Keratinocyte (primary cell): ENCODE measurements at regions not wholly inside any gene's neighbourhood (a gene's known extent, or its start where the extent isn't known, plus 50 kb on each side); places are given as distances from the start of the nearest gene placed in this dataset.

Experiments used
- EZH2 ChIP-seq: IDR thresholded peaks from one replicate; pipeline ENCODE4 v1.6.1; 2012; ENCODE audit warnings: inconsistent platforms, mild to moderate bottlenecking, low read length, moderate library complexity
- TF ChIP-seq, protein P1 (sequence below), 3 experiments: IDR thresholded peaks in 1 of 3; conservative IDR thresholded peaks in 1 of 3; optimal IDR thresholded peaks in 1 of 3; 2 replicates in 2 of 3; 3 replicates in 1 of 3; pipeline versions ENCODE3 to v1.5.1; 2011; ENCODE audit warnings: low read length in 3 of 3, mild to moderate bottlenecking in 3 of 3, moderate library complexity in 2 of 3, control low read depth in 1 of 3, inconsistent platforms in 1 of 3; ENCODE audit not compliant: insufficient read depth in 2 of 3; ENCODE audit errors: extremely low read depth in 1 of 3

DNA sequence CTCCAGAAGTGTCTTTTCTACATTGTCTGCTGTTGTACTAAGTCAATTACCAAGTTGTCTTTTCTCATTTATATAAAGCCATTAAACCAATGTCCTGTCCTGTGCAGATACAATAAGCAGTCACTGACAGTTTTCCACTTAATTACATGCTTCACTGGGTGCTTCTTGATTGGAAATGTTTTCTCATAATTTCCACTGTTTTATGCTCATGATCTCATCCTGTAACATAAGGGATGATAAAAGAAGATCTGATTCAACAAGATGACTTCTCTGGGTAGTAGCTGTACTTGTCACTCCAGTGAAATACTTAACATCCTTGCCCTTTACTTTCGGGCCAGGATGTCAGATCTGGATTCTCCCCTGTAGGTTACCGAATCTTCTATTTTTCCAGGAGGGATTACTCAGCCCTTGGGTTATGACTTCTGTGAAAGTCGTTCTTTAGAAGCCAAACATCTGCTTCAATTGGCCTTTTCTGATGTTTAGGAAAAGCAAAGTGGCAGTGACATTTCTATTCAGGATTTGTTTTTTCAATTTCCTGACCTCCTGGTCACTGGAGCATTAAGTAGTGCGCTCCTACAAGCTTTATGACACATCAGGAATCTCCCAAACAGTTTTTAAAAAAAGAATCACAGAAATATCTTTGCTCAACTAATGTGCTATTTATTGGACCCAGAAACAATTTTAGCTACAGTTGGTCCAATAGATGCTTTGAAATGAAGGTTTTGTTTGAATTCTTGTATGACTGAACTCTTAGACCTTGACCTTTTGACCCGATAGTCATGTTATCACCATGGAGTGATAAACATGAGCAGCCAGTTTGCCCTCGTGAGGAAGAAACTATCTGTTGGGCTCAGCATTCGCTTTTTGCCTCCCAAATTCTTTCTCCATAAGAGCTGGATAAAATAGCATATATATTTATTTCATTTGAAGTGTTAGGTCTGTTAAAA lies 234.5 kb upstream of the SSTR1 start:
- TF ChIP-seq, protein P1, sequence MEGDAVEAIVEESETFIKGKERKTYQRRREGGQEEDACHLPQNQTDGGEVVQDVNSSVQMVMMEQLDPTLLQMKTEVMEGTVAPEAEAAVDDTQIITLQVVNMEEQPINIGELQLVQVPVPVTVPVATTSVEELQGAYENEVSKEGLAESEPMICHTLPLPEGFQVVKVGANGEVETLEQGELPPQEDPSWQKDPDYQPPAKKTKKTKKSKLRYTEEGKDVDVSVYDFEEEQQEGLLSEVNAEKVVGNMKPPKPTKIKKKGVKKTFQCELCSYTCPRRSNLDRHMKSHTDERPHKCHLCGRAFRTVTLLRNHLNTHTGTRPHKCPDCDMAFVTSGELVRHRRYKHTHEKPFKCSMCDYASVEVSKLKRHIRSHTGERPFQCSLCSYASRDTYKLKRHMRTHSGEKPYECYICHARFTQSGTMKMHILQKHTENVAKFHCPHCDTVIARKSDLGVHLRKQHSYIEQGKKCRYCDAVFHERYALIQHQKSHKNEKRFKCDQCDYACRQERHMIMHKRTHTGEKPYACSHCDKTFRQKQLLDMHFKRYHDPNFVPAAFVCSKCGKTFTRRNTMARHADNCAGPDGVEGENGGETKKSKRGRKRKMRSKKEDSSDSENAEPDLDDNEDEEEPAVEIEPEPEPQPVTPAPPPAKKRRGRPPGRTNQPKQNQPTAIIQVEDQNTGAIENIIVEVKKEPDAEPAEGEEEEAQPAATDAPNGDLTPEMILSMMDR (optimal IDR thresholded peaks at IDR 0.05 in 1 of 3, IDR thresholded peaks at IDR 0.05 in 1 of 3, conservative IDR thresholded peaks at IDR 0.05 in 1 of 3; ENCODE audit: extremely low read depth in 1 of 3, insufficient read depth in 2 of 3, low read length in 3 of 3), result no peak
- TF ChIP-seq EZH2, result no peak
